Gastroesophageal sphincter (tissue), 3 donors: ENCODE measurements at regions not wholly inside any gene's neighbourhood (a gene's known extent, or its start where the extent isn't known, plus 50 kb on each side); places are given as distances from the start of the nearest gene placed in this dataset.

Source experiments
- POLR2A ChIP-seq, 2 donors: fragments of 450-650 bp; IDR thresholded peaks; one replicate each; pipeline ENCODE4 v1.6.1; 2017; ENCODE audit warnings: antibody characterized with exemption in 2 of 2, mild to moderate bottlenecking in 2 of 2, moderate library complexity in 1 of 2
- TF ChIP-seq, protein P1 (sequence below), 4 experiments: fragments of 200-600 bp in 2 of 4; fragments of 450-650 bp in 2 of 4; sonication (generic) in 1 of 4; IDR thresholded peaks; one replicate each; pipeline ENCODE4 v1.5.1; 2017 to 2019; ENCODE audit warnings: antibody characterized with exemption in 4 of 4, mild to moderate bottlenecking in 2 of 4, moderate library complexity in 2 of 4

DNA sequence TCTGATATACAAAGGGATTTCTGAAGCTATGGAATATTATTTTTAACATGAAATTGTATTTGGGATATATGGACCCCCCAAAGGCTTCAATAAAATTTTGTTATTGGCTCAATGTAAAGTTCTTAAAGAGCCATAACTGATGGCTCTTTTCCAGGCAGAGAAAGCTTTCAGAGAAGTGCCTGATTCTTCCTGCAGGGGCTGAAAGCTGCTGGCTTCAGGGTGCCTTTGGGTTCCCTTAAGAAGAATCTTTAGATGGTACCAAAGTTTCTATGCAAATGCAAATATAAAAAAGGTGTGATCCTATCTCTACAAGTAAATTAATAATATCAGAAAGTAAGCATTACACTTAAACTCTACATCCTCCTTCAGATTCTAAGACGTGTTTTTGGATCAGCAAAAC, 72.6 kb downstream of the NR2F2 start:
- TF ChIP-seq, protein P1, sequence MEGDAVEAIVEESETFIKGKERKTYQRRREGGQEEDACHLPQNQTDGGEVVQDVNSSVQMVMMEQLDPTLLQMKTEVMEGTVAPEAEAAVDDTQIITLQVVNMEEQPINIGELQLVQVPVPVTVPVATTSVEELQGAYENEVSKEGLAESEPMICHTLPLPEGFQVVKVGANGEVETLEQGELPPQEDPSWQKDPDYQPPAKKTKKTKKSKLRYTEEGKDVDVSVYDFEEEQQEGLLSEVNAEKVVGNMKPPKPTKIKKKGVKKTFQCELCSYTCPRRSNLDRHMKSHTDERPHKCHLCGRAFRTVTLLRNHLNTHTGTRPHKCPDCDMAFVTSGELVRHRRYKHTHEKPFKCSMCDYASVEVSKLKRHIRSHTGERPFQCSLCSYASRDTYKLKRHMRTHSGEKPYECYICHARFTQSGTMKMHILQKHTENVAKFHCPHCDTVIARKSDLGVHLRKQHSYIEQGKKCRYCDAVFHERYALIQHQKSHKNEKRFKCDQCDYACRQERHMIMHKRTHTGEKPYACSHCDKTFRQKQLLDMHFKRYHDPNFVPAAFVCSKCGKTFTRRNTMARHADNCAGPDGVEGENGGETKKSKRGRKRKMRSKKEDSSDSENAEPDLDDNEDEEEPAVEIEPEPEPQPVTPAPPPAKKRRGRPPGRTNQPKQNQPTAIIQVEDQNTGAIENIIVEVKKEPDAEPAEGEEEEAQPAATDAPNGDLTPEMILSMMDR (IDR thresholded peaks at IDR 0.05), result no peak
- TF ChIP-seq POLR2A (IDR thresholded peaks at IDR 0.05), result no peak
